Stimulated activated naive CD8-positive, alpha-beta T cell treated with anti-CD3 and anti-CD28 coated beads, Interleukin-15, Interleukin-2, amounts not matched to agents 100 ng/mL and 50 ng/mL, for 24 hours (primary cell): ENCODE measurements at regions not wholly inside any gene's neighbourhood (a gene's known extent, or its start where the extent isn't known, plus 50 kb on each side); places are given as distances from the start of the nearest gene placed in this dataset.

Experiments
- H3K27ac Mint-ChIP-seq: one replicate; pipeline ENCODE4 v1.8.0; 2021; ENCODE audit warnings: mild to moderate bottlenecking, mixed read lengths
- H3K27me3 Mint-ChIP-seq: one replicate; pipeline ENCODE4 v1.8.0; 2021; ENCODE audit warnings: mixed read lengths
- H3K36me3 Mint-ChIP-seq: one replicate; pipeline ENCODE4 v1.8.0; 2021; ENCODE audit warnings: low read depth, mixed read lengths
- H3K4me1 Mint-ChIP-seq: one replicate; pipeline ENCODE4 v1.8.0; 2021; ENCODE audit warnings: low read depth, mixed read lengths
- H3K4me3 Mint-ChIP-seq: one replicate; pipeline ENCODE4 v1.8.0; 2021; ENCODE audit warnings: mild to moderate bottlenecking, mixed read lengths
- H3K9me3 Mint-ChIP-seq: one replicate; pipeline ENCODE4 v1.8.0; 2021; ENCODE audit warnings: mixed read lengths

- Mint-ChIP-seq H3K4me3 (no peak overlapping the region), H3K27me3 (no peaks in the 10 kb centered on the region), H3K9me3 (no peaks in the 10 kb centered on the region), H3K36me3 (no peaks in the 10 kb centered on the region), H3K27ac (no peak overlapping the region), H3K4me1 (peaks cover 22% of the 10 kb centered on the region)
Measured at GRCh38 chr18:67358947-67359346, 157.6 kb downstream of the DSEL start.

GRCh38 chr18:67354692-67355091, 161.8 kb downstream of the DSEL start:
- no peak overlapping the region for H3K27ac Mint-ChIP-seq
- H3K36me3 Mint-ChIP-seq, result no peaks in the 10 kb centered on the region
- peaks cover 6% of the 10 kb centered on the region for H3K4me1 Mint-ChIP-seq
- H3K4me3 Mint-ChIP-seq, result no peak overlapping the region
- no peaks in the 10 kb centered on the region for H3K27me3 Mint-ChIP-seq
- peaks cover 4% of the 10 kb centered on the region for H3K9me3 Mint-ChIP-seq

- Mint-ChIP-seq H3K4me3 (no peak overlapping the region), H3K27me3 (no peaks in the 10 kb centered on the region), H3K9me3 (peaks cover 4% of the 10 kb centered on the region), H3K4me1 (peaks cover under 1% of the 10 kb centered on the region), H3K27ac (no peak overlapping the region), H3K36me3 (no peaks in the 10 kb centered on the region)
Measured at GRCh38 chr18:67354091-67354490, 162.4 kb downstream of the DSEL start.

GRCh38 chr18:67347438-67347837, 169.1 kb downstream of the DSEL start:
- no peak overlapping the region for H3K4me3 Mint-ChIP-seq
- peaks cover 4% of the 10 kb centered on the region for H3K9me3 Mint-ChIP-seq
- H3K4me1 Mint-ChIP-seq, result peaks cover 4% of the 10 kb centered on the region
- H3K27me3 Mint-ChIP-seq, result no peaks in the 10 kb centered on the region
- H3K36me3 Mint-ChIP-seq, result no peaks in the 10 kb centered on the region
- no peak overlapping the region for H3K27ac Mint-ChIP-seq

GRCh38 chr18:67342159-67342558, 174.4 kb downstream of the DSEL start:
- Mint-ChIP-seq H3K36me3 (no peaks in the 10 kb centered on the region), H3K4me3 (no peak overlapping the region), H3K9me3 (peaks cover 7% of the 10 kb centered on the region), H3K27ac (no peak overlapping the region), H3K4me1 (peaks cover 10% of the 10 kb centered on the region), H3K27me3 (no peaks in the 10 kb centered on the region)

- H3K27ac Mint-ChIP-seq, result no peak overlapping the region
- no peak overlapping the region for H3K4me3 Mint-ChIP-seq
- H3K9me3 Mint-ChIP-seq, result peaks cover 14% of the 10 kb centered on the region
- no peaks in the 10 kb centered on the region for H3K27me3 Mint-ChIP-seq
- H3K4me1 Mint-ChIP-seq, result peaks cover 8% of the 10 kb centered on the region
- no peaks in the 10 kb centered on the region for H3K36me3 Mint-ChIP-seq
Measured at GRCh38 chr18:67337696-67338095, 178.8 kb downstream of the DSEL start.

GRCh38 chr18:67331857-67332256, 184.7 kb downstream of the DSEL start:
- H3K4me1 Mint-ChIP-seq, result no peaks in the 10 kb centered on the region
- peaks cover 6% of the 10 kb centered on the region for H3K9me3 Mint-ChIP-seq
- H3K27ac Mint-ChIP-seq, result no peak overlapping the region
- no peak overlapping the region for H3K4me3 Mint-ChIP-seq
- no peaks in the 10 kb centered on the region for H3K36me3 Mint-ChIP-seq
- no peaks in the 10 kb centered on the region for H3K27me3 Mint-ChIP-seq

GRCh38 chr18:67319109-67319508, 197.4 kb downstream of the DSEL start:
- H3K27ac Mint-ChIP-seq, result no peak overlapping the region
- H3K4me3 Mint-ChIP-seq, result no peak overlapping the region
- no peaks in the 10 kb centered on the region for H3K9me3 Mint-ChIP-seq
- no peaks in the 10 kb centered on the region for H3K27me3 Mint-ChIP-seq
- H3K36me3 Mint-ChIP-seq, result no peaks in the 10 kb centered on the region
- no peaks in the 10 kb centered on the region for H3K4me1 Mint-ChIP-seq

GRCh38 chr18:67318651-67319050, 197.9 kb downstream of the DSEL start:
- H3K4me1 Mint-ChIP-seq, result no peaks in the 10 kb centered on the region
- H3K27ac Mint-ChIP-seq, result no peak overlapping the region
- H3K27me3 Mint-ChIP-seq, result no peaks in the 10 kb centered on the region
- no peaks in the 10 kb centered on the region for H3K36me3 Mint-ChIP-seq
- no peak overlapping the region for H3K4me3 Mint-ChIP-seq
- H3K9me3 Mint-ChIP-seq, result no peaks in the 10 kb centered on the region

- H3K4me1 Mint-ChIP-seq, result no peaks in the 10 kb centered on the region
- no peak overlapping the region for H3K4me3 Mint-ChIP-seq
- H3K27me3 Mint-ChIP-seq, result no peaks in the 10 kb centered on the region
- H3K9me3 Mint-ChIP-seq, result no peaks in the 10 kb centered on the region
- H3K36me3 Mint-ChIP-seq, result no peaks in the 10 kb centered on the region
- H3K27ac Mint-ChIP-seq, result no peak overlapping the region
Measured at GRCh38 chr18:67310826-67311225, 205.7 kb downstream of the DSEL start.

- no peaks in the 10 kb centered on the region for H3K36me3 Mint-ChIP-seq
- peaks cover 4% of the 10 kb centered on the region for H3K4me1 Mint-ChIP-seq
- no peak overlapping the region for H3K4me3 Mint-ChIP-seq
- no peak overlapping the region for H3K27ac Mint-ChIP-seq
- H3K27me3 Mint-ChIP-seq, result no peaks in the 10 kb centered on the region
- no peaks in the 10 kb centered on the region for H3K9me3 Mint-ChIP-seq
Measured at GRCh38 chr18:67308819-67309218, 207.7 kb downstream of the DSEL start.

GRCh38 chr18:67305466-67305865, 211.1 kb downstream of the DSEL start:
- H3K4me3 Mint-ChIP-seq, result no peak overlapping the region
- peaks cover 12% of the 10 kb centered on the region for H3K36me3 Mint-ChIP-seq
- H3K4me1 Mint-ChIP-seq, result peaks cover 21% of the 10 kb centered on the region
- no peaks in the 10 kb centered on the region for H3K27me3 Mint-ChIP-seq
- H3K27ac Mint-ChIP-seq, result no peak overlapping the region
- peaks cover 3% of the 10 kb centered on the region for H3K9me3 Mint-ChIP-seq

- H3K4me3 Mint-ChIP-seq, result peak overlapping the region; percentile 64
- H3K27ac Mint-ChIP-seq, result peak overlapping the region; percentile 66
- H3K4me1 Mint-ChIP-seq, result peaks cover 21% of the 10 kb centered on the region
- peaks cover 13% of the 10 kb centered on the region for H3K36me3 Mint-ChIP-seq
- H3K9me3 Mint-ChIP-seq, result peaks cover 6% of the 10 kb centered on the region
- H3K27me3 Mint-ChIP-seq, result no peaks in the 10 kb centered on the region
Measured at GRCh38 chr18:67302043-67302442, 214.5 kb downstream of the DSEL start.

GRCh38 chr18:67301592-67301991, 214.9 kb downstream of the DSEL start:
- H3K9me3 Mint-ChIP-seq, result peaks cover 6% of the 10 kb centered on the region
- H3K4me3 Mint-ChIP-seq, result peak overlapping the region; percentile 64
- peaks cover 13% of the 10 kb centered on the region for H3K36me3 Mint-ChIP-seq
- no peaks in the 10 kb centered on the region for H3K27me3 Mint-ChIP-seq
- H3K4me1 Mint-ChIP-seq, result peaks cover 21% of the 10 kb centered on the region
- H3K27ac Mint-ChIP-seq, result peak overlapping the region; percentile 66

- Mint-ChIP-seq H3K27me3 (no peaks in the 10 kb centered on the region), H3K9me3 (peaks cover 6% of the 10 kb centered on the region)
Measured at GRCh38 chr18:67300498-67300897, 216.0 kb downstream of the DSEL start.

GRCh38 chr18:67292814-67293213, 223.7 kb downstream of the DSEL start:
- Mint-ChIP-seq H3K9me3 (no peaks in the 10 kb centered on the region), H3K27ac (no peak overlapping the region), H3K27me3 (no peaks in the 10 kb centered on the region), H3K4me3 (no peak overlapping the region), H3K4me1 (no peaks in the 10 kb centered on the region), H3K36me3 (no peaks in the 10 kb centered on the region)

More at GRCh38 chr18:67300498-67300897, 216.0 kb downstream of the DSEL start:
- Mint-ChIP-seq H3K27ac (no peak overlapping the region), H3K4me3 (no peak overlapping the region), H3K4me1 (peaks cover 21% of the 10 kb centered on the region), H3K36me3 (peaks cover 13% of the 10 kb centered on the region)
